ENCODE measurements at regions not wholly inside any gene's neighbourhood (a gene's known extent, or its start where the extent isn't known, plus 50 kb on each side); places are given as distances from the start of the nearest gene placed in this dataset.

GRCh38 chr12:76680940-76681339 lies 83.0 kb upstream of the ZDHHC17 start:
- no peaks in the 10 kb centered on the region for H3K36me3 Mint-ChIP-seq (ENCODE audit: low read depth)
- no peaks in the 10 kb centered on the region for H3K27me3 Mint-ChIP-seq
- no peak overlapping the region for H3K4me3 Mint-ChIP-seq
- no peak overlapping the region for H3K27ac Mint-ChIP-seq
- no peaks in the 10 kb centered on the region for H3K9me3 Mint-ChIP-seq
- no peaks in the 10 kb centered on the region for H3K4me1 Mint-ChIP-seq (ENCODE audit: low read depth)

DNA sequence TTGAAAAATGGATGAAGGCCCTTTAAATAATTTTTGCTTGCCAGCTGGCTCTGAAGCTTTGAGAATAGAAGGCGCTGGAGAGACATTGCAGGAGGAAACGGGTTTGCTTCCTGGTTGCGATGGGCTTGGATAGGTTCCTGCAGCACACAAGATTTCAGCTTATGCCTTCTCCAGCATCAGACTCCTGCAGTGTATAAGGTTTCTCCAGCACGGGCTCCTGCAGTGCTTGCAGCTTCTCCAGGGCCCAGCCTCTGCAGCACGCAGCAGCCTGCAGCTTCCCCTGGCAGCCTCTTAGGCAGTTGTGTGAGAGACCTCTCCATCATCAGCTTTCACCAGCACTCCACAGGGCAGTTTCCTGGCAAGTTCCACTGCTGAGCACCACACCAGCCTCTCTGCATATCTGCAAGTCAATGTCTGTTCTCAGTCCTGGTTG lies 78.7 kb upstream of the ZDHHC17 start:
- Mint-ChIP-seq H3K27me3 (no peaks in the 10 kb centered on the region), H3K9me3 (no peaks in the 10 kb centered on the region), H3K27ac (no peak overlapping the region), H3K4me1 (ENCODE audit: low read depth) (no peaks in the 10 kb centered on the region), H3K36me3 (ENCODE audit: low read depth) (no peaks in the 10 kb centered on the region), H3K4me3 (no peak overlapping the region)

- Mint-ChIP-seq H3K36me3 (ENCODE audit: low read depth) (no peaks in the 10 kb centered on the region), H3K27me3 (no peaks in the 10 kb centered on the region), H3K9me3 (no peaks in the 10 kb centered on the region), H3K4me3 (no peak overlapping the region), H3K4me1 (ENCODE audit: low read depth) (no peaks in the 10 kb centered on the region), H3K27ac (no peak overlapping the region)
Observed at GRCh38 chr12:76687981-76688380, 75.9 kb upstream of the ZDHHC17 start.

DNA sequence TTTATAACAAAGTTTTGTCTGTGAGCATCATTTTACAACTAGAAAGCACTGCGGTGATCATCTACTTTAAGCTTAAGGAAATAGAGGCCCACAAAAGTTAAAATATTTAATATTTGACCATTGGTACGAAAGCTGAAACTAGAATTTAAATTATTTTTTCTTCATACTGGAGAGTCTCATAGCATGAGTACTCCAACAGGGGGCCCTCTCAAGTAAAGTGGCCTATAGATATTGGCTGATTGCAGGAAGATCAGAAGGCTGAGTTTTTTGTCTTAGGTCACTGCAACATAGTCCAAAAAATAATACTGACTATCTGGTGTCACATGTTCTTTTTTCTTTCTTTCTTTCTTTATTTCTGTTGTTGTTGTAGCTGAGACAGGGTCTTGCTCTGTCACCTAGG lies 75.3 kb upstream of the ZDHHC17 start:
- Mint-ChIP-seq H3K4me1 (ENCODE audit: low read depth) (no peaks in the 10 kb centered on the region), H3K9me3 (no peaks in the 10 kb centered on the region), H3K27ac (no peak overlapping the region), H3K4me3 (no peak overlapping the region), H3K27me3 (no peaks in the 10 kb centered on the region), H3K36me3 (ENCODE audit: low read depth) (no peaks in the 10 kb centered on the region)

GRCh38 chr12:76690921-76691700 lies 72.8 kb upstream of the ZDHHC17 start:
- no peaks in the 10 kb centered on the region for H3K27me3 Mint-ChIP-seq
- H3K36me3 Mint-ChIP-seq (ENCODE audit: low read depth) = no peaks in the 10 kb centered on the region
- no peaks in the 10 kb centered on the region for H3K9me3 Mint-ChIP-seq
- H3K27ac Mint-ChIP-seq = no peak overlapping the region
- H3K4me3 Mint-ChIP-seq = no peak overlapping the region
- no peaks in the 10 kb centered on the region for H3K4me1 Mint-ChIP-seq (ENCODE audit: low read depth)

- no peak overlapping the region for H3K27ac Mint-ChIP-seq
- H3K36me3 Mint-ChIP-seq (ENCODE audit: low read depth) = no peaks in the 10 kb centered on the region
- H3K4me1 Mint-ChIP-seq (ENCODE audit: low read depth) = no peaks in the 10 kb centered on the region
- no peaks in the 10 kb centered on the region for H3K9me3 Mint-ChIP-seq
- no peaks in the 10 kb centered on the region for H3K27me3 Mint-ChIP-seq
- no peak overlapping the region for H3K4me3 Mint-ChIP-seq
Observed at GRCh38 chr12:76692846-76693245, 71.1 kb upstream of the ZDHHC17 start.

DNA sequence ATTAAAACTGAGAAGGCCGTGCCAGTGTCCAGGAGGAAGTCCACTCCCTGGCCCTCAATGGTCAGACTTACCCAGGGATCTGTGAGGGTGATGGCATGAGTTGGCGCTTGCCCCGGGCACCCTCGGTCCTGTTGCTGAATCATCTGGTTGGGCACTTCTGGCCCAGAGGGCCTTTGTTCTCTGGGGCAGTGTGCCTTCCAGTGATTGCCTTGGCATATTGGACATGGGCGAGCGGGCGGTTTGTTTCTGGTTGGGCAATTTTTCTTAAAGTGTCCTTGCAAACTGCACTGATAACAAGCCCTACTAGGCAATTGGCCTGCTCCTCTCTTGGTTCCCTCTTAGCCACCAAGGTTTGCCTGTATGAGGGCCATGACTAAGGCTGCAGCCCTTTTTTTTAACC lies 69.5 kb upstream of the ZDHHC17 start:
- Mint-ChIP-seq H3K4me3 (no peak overlapping the region), H3K27ac (no peak overlapping the region), H3K36me3 (ENCODE audit: low read depth) (no peaks in the 10 kb centered on the region), H3K4me1 (ENCODE audit: low read depth) (no peaks in the 10 kb centered on the region), H3K9me3 (no peaks in the 10 kb centered on the region), H3K27me3 (no peaks in the 10 kb centered on the region)

GRCh38 chr12:76696186-76696585 lies 67.7 kb upstream of the ZDHHC17 start:
- H3K9me3 Mint-ChIP-seq = no peaks in the 10 kb centered on the region
- H3K36me3 Mint-ChIP-seq (ENCODE audit: low read depth) = no peaks in the 10 kb centered on the region
- H3K27ac Mint-ChIP-seq = no peak overlapping the region
- H3K27me3 Mint-ChIP-seq = no peaks in the 10 kb centered on the region
- no peak overlapping the region for H3K4me3 Mint-ChIP-seq
- H3K4me1 Mint-ChIP-seq (ENCODE audit: low read depth) = no peaks in the 10 kb centered on the region

GRCh38 chr12:76697849-76698248 lies 66.1 kb upstream of the ZDHHC17 start:
- Mint-ChIP-seq H3K27ac (no peak overlapping the region), H3K27me3 (peaks cover 3% of the 10 kb centered on the region), H3K36me3 (ENCODE audit: low read depth) (no peaks in the 10 kb centered on the region), H3K9me3 (no peaks in the 10 kb centered on the region), H3K4me3 (no peak overlapping the region), H3K4me1 (ENCODE audit: low read depth) (no peaks in the 10 kb centered on the region)

DNA sequence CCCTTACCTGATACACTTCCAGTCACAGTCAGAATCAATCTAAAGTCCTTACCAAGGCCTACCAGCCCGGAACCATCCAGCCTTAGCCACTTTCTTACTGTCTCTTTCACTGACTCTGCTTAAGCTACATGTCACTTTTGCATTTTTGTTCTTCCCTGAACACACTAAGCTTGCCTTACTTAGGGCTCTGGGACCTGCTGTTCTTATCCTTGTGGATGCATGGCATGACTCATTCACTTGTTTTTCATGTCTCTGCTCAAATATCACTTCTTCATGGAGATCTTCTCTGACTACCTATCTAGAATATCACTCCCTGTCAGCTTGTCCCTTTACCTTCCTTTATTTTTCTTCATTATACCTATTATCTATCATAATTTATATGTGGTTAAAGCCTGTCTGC lies 65.6 kb upstream of the ZDHHC17 start:
- no peaks in the 10 kb centered on the region for H3K36me3 Mint-ChIP-seq (ENCODE audit: low read depth)
- no peak overlapping the region for H3K27ac Mint-ChIP-seq
- H3K4me1 Mint-ChIP-seq (ENCODE audit: low read depth) = no peaks in the 10 kb centered on the region
- peaks cover 3% of the 10 kb centered on the region for H3K27me3 Mint-ChIP-seq
- H3K9me3 Mint-ChIP-seq = no peaks in the 10 kb centered on the region
- no peak overlapping the region for H3K4me3 Mint-ChIP-seq

GRCh38 chr12:76698966-76699365 lies 64.9 kb upstream of the ZDHHC17 start:
- H3K36me3 Mint-ChIP-seq (ENCODE audit: low read depth) = no peaks in the 10 kb centered on the region
- no peaks in the 10 kb centered on the region for H3K4me1 Mint-ChIP-seq (ENCODE audit: low read depth)
- peaks cover 3% of the 10 kb centered on the region for H3K27me3 Mint-ChIP-seq
- no peak overlapping the region for H3K4me3 Mint-ChIP-seq
- no peak overlapping the region for H3K27ac Mint-ChIP-seq
- no peaks in the 10 kb centered on the region for H3K9me3 Mint-ChIP-seq

GRCh38 chr12:76701690-76702089 lies 62.2 kb upstream of the ZDHHC17 start:
- no peaks in the 10 kb centered on the region for H3K9me3 Mint-ChIP-seq
- no peaks in the 10 kb centered on the region for H3K36me3 Mint-ChIP-seq (ENCODE audit: low read depth)
- H3K27ac Mint-ChIP-seq = no peak overlapping the region
- peaks cover 3% of the 10 kb centered on the region for H3K27me3 Mint-ChIP-seq
- H3K4me3 Mint-ChIP-seq = no peak overlapping the region
- H3K4me1 Mint-ChIP-seq (ENCODE audit: low read depth) = no peaks in the 10 kb centered on the region

DNA sequence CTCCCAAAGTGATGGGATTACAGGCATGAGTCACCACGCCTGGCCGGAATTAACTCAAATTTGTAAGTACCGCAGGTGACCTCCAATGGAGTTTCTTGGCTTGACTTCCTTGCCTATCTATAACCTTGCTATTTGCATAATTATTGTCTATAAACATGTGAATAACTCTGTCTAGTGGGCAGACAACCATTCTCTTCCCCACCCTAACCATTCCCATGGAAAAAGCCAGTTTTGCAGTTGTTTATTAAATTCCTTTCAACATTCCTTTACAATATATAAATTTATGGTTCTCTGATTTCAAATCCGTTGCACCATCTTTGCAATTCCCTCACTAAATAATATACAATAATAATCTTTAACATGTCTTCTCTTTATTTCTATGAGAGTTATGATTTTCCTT lies 61.0 kb upstream of the ZDHHC17 start:
- H3K36me3 Mint-ChIP-seq (ENCODE audit: low read depth) = no peaks in the 10 kb centered on the region
- peaks cover 3% of the 10 kb centered on the region for H3K27me3 Mint-ChIP-seq
- H3K4me3 Mint-ChIP-seq = no peak overlapping the region
- no peak overlapping the region for H3K27ac Mint-ChIP-seq
- no peaks in the 10 kb centered on the region for H3K9me3 Mint-ChIP-seq
- no peaks in the 10 kb centered on the region for H3K4me1 Mint-ChIP-seq (ENCODE audit: low read depth)

DNA sequence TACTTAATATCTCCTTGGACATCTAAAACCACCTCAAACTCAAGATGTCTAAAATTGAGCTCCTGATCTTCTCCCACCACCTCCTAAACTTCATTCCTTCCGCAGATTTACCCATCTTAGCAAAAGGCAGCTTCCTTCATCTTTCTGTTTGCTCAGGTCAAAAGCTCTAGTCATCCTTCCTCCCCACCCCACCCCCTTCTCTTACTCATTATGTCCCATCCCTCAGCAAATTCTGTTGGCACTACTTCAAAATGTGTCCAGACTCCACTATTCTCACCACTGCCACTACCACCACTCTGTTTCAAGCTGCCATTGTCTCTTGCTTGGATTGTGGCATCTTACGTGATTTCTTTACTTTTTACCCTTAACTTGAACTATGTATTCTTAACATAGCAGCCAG lies 59.2 kb upstream of the ZDHHC17 start:
- no peak overlapping the region for H3K4me3 Mint-ChIP-seq
- no peaks in the 10 kb centered on the region for H3K9me3 Mint-ChIP-seq
- peaks cover 3% of the 10 kb centered on the region for H3K27me3 Mint-ChIP-seq
- no peak overlapping the region for H3K27ac Mint-ChIP-seq
- H3K36me3 Mint-ChIP-seq (ENCODE audit: low read depth) = no peaks in the 10 kb centered on the region
- no peaks in the 10 kb centered on the region for H3K4me1 Mint-ChIP-seq (ENCODE audit: low read depth)

DNA sequence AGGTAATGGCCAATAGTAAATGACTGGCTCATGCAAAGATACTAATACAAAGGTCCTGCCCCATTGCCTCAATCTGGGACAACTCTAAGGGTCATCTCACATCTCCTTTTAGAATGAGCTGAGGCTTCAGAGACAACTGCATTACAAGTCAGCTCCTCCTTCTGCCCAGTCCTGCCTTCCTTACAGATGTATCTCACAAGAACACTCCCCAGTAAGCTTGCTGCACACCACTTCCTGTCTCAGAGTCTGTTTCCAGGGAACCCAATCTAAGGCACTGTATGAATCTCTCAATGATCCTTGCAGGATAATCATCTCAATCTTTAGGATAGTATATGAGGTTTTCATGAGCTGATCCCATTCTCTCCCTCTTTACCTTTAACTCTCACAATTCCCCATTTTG lies 57.8 kb upstream of the ZDHHC17 start:
- Mint-ChIP-seq H3K27ac (no peak overlapping the region), H3K36me3 (ENCODE audit: low read depth) (no peaks in the 10 kb centered on the region), H3K4me3 (no peak overlapping the region), H3K4me1 (ENCODE audit: low read depth) (no peaks in the 10 kb centered on the region), H3K9me3 (no peaks in the 10 kb centered on the region), H3K27me3 (peaks cover 3% of the 10 kb centered on the region)

- Mint-ChIP-seq H3K4me3 (no peak overlapping the region), H3K9me3 (no peaks in the 10 kb centered on the region), H3K27me3 (peaks cover 3% of the 10 kb centered on the region), H3K4me1 (ENCODE audit: low read depth) (no peaks in the 10 kb centered on the region), H3K27ac (no peak overlapping the region), H3K36me3 (ENCODE audit: low read depth) (no peaks in the 10 kb centered on the region)
Observed at GRCh38 chr12:76706761-76707160, 57.2 kb upstream of the ZDHHC17 start.

Data from stimulated activated naive CD8-positive, alpha-beta T cell treated with anti-CD3 and anti-CD28 coated beads, Interleukin-15, Interleukin-2, amounts not matched to agents 100 ng/mL and 50 ng/mL, for 24 hours (primary cell).